ENCODE measurements at regions not wholly inside any gene's neighbourhood (a gene's known extent, or its start where the extent isn't known, plus 50 kb on each side); places are given as distances from the start of the nearest gene placed in this dataset.
"Not testable (repeated sequence)": the region's sequence is repeated elsewhere in the genome, so short reads cannot be mapped to it uniquely, and the experiment has no call there.

DNA sequence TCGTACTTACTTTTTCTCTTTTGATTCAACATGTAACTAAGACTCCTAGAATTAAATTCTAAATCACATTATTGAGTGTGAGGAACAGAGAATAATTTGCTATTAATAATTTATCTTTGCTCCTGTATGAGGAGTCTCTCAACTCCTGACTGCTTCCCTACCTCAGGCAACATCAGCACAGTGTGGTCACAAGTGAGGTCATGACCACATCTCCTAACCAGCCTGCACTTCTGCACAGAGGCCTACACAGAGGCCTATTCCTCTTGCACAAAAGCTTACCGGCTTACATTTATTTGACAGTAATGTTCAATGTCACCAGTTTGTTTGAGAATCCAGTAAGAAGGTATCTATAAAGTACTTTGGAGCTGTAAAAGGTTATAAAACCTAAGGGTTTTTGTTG lies 637.4 kb upstream of the MARCKS start:
- no peak overlapping the region for H3K4me3 Mint-ChIP-seq
- H3K9me3 Mint-ChIP-seq: peaks cover 5% of the 10 kb centered on the region
- no peak overlapping the region for H3K27ac Mint-ChIP-seq
- DNase-seq: no peak
- no peaks in the 10 kb centered on the region for H3K4me1 Mint-ChIP-seq (ENCODE audit: low read depth)
- H3K36me3 Mint-ChIP-seq (ENCODE audit: low read depth): no peaks in the 10 kb centered on the region
- no peaks in the 10 kb centered on the region for H3K27me3 Mint-ChIP-seq

DNA sequence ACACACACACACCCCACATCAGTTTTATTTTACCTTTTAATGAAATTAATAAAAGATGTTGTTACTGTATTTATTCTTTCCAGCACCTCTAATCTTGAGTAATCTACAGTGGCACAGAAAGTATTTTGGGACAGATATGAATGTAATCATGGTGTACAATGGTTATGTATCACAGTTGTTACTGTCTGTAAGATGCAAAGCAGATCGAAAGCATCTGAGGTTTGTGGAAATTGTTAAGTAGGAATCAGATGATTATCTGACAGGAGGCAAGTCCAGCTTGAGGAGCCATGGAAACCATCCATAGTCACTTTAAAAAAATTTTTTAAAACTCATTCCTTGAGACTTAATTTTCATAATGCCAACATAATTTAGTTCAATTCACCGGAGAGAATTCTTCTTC lies 636.3 kb upstream of the MARCKS start:
- DNase-seq: no peak
- Mint-ChIP-seq H3K27me3 (no peaks in the 10 kb centered on the region), H3K27ac (no peak overlapping the region), H3K4me1 (ENCODE audit: low read depth) (no peaks in the 10 kb centered on the region), H3K36me3 (ENCODE audit: low read depth) (no peaks in the 10 kb centered on the region), H3K9me3 (peaks cover 5% of the 10 kb centered on the region), H3K4me3 (no peak overlapping the region)

DNA sequence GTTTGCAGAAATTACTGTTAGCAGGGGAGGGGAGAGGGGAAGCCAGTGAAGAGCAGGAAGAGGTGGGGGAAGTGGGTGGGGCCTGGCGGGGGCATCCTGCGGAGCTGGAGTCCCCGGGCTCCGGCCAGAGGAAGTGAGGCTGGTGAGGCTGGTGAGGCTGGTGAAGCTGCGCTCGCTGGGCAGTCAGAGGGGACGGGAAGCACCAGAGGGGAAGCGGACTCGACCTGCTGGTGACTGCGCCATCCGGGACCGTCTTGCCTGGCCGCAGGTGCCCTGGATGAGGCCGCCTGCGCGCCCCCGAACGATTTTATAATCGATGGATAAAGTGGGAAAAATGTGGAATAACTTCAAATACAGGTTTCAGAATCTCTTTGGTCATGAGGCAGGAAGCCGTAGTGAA lies 635.3 kb upstream of the MARCKS start:
- H3K9me3 Mint-ChIP-seq: peaks cover 5% of the 10 kb centered on the region
- H3K27me3 Mint-ChIP-seq: no peaks in the 10 kb centered on the region
- H3K36me3 Mint-ChIP-seq (ENCODE audit: low read depth): no peaks in the 10 kb centered on the region
- H3K4me1 Mint-ChIP-seq (ENCODE audit: low read depth): no peaks in the 10 kb centered on the region
- H3K27ac Mint-ChIP-seq: no peak overlapping the region
- DNase-seq: no peak
- no peak overlapping the region for H3K4me3 Mint-ChIP-seq

DNA sequence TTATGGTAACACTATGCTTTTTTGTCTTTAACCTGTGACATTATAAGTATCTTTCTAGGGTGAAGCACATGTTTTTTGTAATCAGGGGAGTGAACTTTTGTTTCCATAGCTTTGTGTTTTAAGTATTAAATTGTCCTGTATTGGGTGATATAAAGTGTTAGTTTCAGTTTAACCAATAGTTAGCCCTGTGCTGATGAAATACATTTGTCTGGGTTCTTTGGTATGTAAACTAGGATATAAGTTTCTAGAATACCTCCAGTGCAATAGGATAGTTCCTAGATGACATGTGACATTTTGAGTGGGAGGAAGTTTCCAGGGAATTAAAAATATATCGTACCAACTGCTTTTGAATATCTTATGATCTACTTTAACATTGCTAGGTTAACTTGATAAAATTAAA lies 611.0 kb upstream of the MARCKS start:
- Mint-ChIP-seq H3K9me3 (no peaks in the 10 kb centered on the region), H3K4me3 (no peak overlapping the region), H3K27ac (no peak overlapping the region), H3K36me3 (ENCODE audit: low read depth) (no peaks in the 10 kb centered on the region), H3K4me1 (ENCODE audit: low read depth) (no peaks in the 10 kb centered on the region), H3K27me3 (no peaks in the 10 kb centered on the region)
- DNase-seq: no peak

DNA sequence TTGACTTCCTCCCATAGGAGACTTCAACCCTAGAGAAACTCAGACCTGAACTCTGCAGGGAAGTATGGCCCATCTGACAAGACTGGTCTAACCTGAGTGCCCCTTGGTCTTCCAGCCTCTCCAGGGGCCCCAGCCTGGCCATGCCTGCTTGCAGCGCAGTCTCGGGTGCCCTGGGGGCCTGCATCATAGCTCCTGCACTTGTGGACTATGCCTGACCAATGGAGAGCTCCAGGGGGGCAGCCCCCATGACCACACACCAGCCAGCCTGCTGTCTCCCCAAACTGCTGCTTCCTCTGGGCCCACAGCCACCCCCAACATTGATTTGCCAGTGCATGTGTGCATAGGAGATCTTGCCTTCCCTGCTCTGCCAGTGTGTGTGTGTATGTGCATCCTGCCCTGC lies 608.6 kb upstream of the MARCKS start:
- H3K27me3 Mint-ChIP-seq: no peaks in the 10 kb centered on the region
- H3K4me3 Mint-ChIP-seq: no peak overlapping the region
- no peaks in the 10 kb centered on the region for H3K9me3 Mint-ChIP-seq
- H3K4me1 Mint-ChIP-seq (ENCODE audit: low read depth): no peaks in the 10 kb centered on the region
- no peaks in the 10 kb centered on the region for H3K36me3 Mint-ChIP-seq (ENCODE audit: low read depth)
- no peak overlapping the region for H3K27ac Mint-ChIP-seq
- DNase-seq: no peak

DNA sequence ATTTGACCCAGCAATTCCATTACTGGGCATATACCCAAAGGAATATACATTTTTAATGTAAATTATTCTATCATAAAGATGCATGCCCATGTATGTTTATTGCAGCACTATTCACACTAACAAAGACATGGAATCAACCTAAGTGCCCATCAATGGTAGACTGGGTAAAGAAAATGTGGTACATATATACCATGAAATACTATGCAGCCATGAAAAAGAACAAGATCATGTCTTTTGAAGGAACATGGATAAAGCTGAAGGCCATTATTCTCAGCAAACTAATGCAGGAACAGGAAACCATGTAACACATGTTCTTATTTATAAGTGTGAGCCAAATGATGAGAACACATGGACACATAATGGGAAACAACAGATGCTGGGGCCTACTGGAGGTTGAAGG lies 603.0 kb upstream of the MARCKS start:
- H3K27ac Mint-ChIP-seq; H3K9me3 Mint-ChIP-seq; DNase-seq; H3K27me3 Mint-ChIP-seq; H3K4me3 Mint-ChIP-seq; H3K4me1 Mint-ChIP-seq (ENCODE audit: low read depth); H3K36me3 Mint-ChIP-seq (ENCODE audit: low read depth): not testable (repeated sequence)

DNA sequence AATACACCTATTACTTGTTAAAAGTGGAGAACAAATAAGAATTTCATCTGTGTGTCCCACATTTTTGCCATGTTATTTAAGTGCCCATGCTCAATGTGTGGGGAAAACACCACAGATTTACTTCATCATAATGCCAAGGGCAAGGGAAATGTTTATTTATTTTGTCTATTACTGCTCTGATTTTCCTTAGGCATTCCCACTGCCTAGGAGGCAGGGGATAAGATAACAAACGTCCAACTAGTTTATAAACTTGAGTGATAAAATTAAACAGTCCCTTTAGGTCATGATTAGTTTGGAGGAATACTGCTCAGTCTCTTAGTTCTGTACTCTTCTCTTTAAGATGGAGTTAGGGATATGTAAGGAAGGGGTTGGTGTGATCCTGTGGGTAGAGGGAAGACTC lies 598.4 kb upstream of the MARCKS start:
- Mint-ChIP-seq H3K36me3 (ENCODE audit: low read depth) (no peaks in the 10 kb centered on the region), H3K4me3 (no peak overlapping the region), H3K27me3 (no peaks in the 10 kb centered on the region), H3K9me3 (peaks cover 8% of the 10 kb centered on the region), H3K4me1 (ENCODE audit: low read depth) (no peaks in the 10 kb centered on the region), H3K27ac (no peak overlapping the region)
- no peak for DNase-seq

DNA sequence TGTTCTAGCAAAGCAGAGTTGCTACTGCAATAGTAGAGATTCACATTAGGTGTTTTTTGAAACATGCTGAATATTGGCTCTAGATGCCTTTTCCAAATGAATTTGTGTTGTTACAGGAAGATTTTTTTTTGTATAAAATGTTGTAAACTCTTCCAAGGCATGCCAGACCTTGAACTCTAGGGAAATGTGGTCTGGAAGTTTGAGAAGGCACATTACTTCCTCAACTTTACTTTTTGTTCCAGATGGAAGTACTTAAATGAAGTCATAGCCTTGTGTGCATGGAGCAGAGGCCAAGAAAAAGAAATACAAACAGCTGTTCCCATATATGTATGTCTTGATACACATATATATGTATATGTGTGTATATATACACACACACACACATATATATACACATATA lies 585.7 kb upstream of the MARCKS start:
- peaks cover 37% of the 10 kb centered on the region for H3K9me3 Mint-ChIP-seq
- H3K4me1 Mint-ChIP-seq (ENCODE audit: low read depth): no peaks in the 10 kb centered on the region
- H3K27me3 Mint-ChIP-seq: no peaks in the 10 kb centered on the region
- no peak for DNase-seq
- H3K27ac Mint-ChIP-seq: no peak overlapping the region
- H3K4me3 Mint-ChIP-seq: no peak overlapping the region
- peaks cover 2% of the 10 kb centered on the region for H3K36me3 Mint-ChIP-seq (ENCODE audit: low read depth)

DNA sequence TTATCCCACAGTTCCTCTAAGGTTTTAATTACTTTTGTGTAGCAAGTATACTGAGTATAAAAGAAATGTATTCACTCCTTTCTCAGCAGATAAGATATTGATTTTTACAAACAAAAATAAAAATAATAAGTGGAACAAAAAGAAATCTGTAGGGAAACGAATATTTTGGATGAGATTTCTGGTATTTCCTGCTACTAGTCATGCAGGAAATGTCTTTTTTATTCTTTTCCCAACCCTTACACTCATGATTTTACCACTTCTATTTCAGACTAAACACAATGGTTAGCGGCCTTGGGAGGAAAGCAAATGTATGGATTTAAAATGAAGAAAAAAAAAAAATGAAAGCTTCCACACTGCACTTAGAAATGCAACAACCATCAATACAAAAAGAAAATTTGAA lies 580.5 kb upstream of the MARCKS start:
- Mint-ChIP-seq H3K9me3 (peaks cover 7% of the 10 kb centered on the region), H3K27me3 (no peaks in the 10 kb centered on the region), H3K4me3 (no peak overlapping the region), H3K36me3 (ENCODE audit: low read depth) (no peaks in the 10 kb centered on the region), H3K4me1 (ENCODE audit: low read depth) (no peaks in the 10 kb centered on the region), H3K27ac (no peak overlapping the region)
- DNase-seq: no peak

DNA sequence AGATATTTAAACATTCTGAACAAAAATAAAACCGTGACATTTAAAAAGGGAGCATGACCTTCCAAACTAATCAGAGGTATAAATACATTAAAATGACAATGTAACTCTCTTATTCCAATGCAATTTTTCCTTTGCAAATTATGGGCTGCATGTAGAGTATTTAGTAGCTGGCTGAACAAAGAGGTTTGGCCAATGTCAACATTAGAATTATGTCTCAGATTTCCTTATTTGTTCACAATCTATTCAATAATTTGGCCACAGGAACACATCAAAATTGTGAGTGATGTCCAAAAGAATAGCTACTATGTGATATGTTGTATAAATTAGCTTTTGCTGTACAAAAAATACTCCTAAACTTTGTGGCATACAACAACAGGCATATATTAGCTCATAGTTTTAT lies 580.0 kb upstream of the MARCKS start:
- Mint-ChIP-seq H3K4me1 (ENCODE audit: low read depth) (no peaks in the 10 kb centered on the region), H3K27ac (no peak overlapping the region), H3K27me3 (no peaks in the 10 kb centered on the region), H3K9me3 (peaks cover 7% of the 10 kb centered on the region), H3K4me3 (no peak overlapping the region), H3K36me3 (ENCODE audit: low read depth) (no peaks in the 10 kb centered on the region)
- DNase-seq: no peak

DNA sequence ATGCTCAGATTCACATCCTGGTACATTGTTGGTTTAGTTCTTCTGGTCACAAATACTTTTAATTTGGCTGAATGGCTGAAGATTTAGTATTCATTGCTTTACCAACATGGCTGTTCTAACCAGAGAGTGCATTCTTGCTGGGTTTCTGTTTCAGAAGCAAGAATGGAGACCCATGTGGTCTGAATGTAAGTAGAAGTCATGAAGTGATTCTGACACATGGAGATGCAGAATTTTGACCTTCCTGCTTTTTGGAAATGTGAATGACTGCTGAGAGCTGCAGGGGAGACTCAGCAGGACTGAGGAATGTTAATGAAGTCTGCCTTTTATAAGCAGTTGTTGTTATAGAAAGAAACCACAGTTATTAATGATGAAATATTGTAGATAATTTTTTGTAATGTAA lies 576.1 kb upstream of the MARCKS start:
- Mint-ChIP-seq H3K27me3 (no peaks in the 10 kb centered on the region), H3K4me1 (ENCODE audit: low read depth) (no peaks in the 10 kb centered on the region), H3K27ac (no peak overlapping the region), H3K4me3 (no peak overlapping the region), H3K36me3 (ENCODE audit: low read depth) (no peaks in the 10 kb centered on the region), H3K9me3 (peaks cover 4% of the 10 kb centered on the region)
- DNase-seq: no peak

DNA sequence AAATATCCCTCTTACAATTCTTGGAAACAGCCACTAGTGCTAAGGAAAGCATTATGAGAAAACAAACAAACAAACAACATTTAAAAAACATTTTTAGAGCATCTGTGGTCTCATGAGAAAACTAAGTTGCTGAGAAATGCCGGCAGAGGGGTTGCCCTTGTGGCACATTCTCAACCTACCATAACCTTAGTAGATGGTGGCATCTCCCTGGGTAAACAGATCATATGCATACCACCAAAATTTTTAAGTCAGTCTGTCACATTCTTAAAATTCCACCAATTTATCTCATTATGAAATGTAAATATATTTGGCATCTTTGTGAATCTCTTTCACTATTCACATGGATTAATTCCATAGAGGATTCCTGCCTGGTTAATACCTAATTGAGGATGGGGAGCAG lies 575.7 kb upstream of the MARCKS start:
- no peak for DNase-seq
- H3K9me3 Mint-ChIP-seq: peaks cover 4% of the 10 kb centered on the region
- no peaks in the 10 kb centered on the region for H3K4me1 Mint-ChIP-seq (ENCODE audit: low read depth)
- no peaks in the 10 kb centered on the region for H3K27me3 Mint-ChIP-seq
- no peaks in the 10 kb centered on the region for H3K36me3 Mint-ChIP-seq (ENCODE audit: low read depth)
- no peak overlapping the region for H3K4me3 Mint-ChIP-seq
- no peak overlapping the region for H3K27ac Mint-ChIP-seq

DNA sequence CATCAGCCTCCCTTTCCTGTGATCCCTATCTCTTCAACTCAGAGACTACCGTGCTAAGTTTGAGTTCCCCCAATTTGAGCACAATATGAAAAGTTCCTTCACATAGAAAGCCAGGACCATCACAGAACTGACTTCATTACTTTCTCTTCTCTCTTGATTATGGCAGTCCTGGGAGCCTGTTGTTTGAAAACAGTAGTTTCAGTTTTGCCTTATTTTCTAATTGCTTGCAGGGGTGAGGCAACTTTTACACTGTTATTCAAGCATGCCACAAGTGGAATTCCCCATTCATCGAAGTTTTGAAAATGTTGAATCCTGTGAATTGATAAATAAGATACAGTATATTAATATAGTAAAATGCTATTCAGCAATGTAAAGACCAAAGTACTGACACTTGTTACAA lies 569.7 kb upstream of the MARCKS start:
- Mint-ChIP-seq H3K36me3 (ENCODE audit: low read depth) (no peaks in the 10 kb centered on the region), H3K4me1 (ENCODE audit: low read depth) (no peaks in the 10 kb centered on the region), H3K27me3 (no peaks in the 10 kb centered on the region), H3K4me3 (no peak overlapping the region), H3K9me3 (no peaks in the 10 kb centered on the region), H3K27ac (no peak overlapping the region)
- DNase-seq: no peak

DNA sequence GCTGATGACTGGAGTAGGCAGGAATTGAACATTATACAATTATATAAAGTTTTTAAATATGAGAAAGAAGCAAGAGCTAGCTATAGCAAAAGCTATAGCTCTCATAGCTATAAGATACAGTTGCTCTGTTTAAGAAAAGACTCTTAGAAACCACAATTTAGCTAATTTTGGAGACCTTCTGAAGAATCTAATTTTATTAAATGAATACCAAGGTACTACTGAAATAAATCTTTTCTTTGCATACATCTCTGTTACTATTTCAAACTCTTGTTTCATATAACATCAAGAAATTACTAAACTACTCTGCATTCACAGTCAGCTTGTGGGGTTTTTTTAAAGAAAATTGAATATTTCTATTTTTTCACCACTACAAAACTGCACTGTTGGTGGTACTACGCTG lies 568.7 kb upstream of the MARCKS start:
- Mint-ChIP-seq H3K27ac (no peak overlapping the region), H3K36me3 (ENCODE audit: low read depth) (no peaks in the 10 kb centered on the region), H3K9me3 (no peaks in the 10 kb centered on the region), H3K27me3 (no peaks in the 10 kb centered on the region), H3K4me3 (no peak overlapping the region), H3K4me1 (ENCODE audit: low read depth) (no peaks in the 10 kb centered on the region)
- no peak for DNase-seq

DNA sequence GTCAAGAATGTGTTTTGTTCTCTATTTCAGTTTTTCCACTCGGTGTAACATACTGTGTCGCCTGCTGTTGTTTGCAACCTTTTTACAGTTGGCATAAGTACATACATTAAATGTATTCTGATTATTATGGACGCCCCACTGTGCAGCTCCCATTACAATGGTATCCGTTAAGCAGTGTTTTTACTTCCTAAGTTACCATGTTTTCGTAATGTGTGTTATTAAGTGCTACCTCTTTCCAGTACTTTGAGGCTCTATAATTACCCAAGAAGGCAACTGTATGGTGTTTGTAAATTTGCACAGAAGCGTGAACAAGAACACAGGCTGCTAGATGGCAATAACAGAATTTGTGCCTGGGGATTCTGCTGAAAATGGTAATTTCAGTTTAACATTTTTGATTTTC lies 568.0 kb upstream of the MARCKS start:
- no peaks in the 10 kb centered on the region for H3K9me3 Mint-ChIP-seq
- H3K27me3 Mint-ChIP-seq: no peaks in the 10 kb centered on the region
- no peaks in the 10 kb centered on the region for H3K36me3 Mint-ChIP-seq (ENCODE audit: low read depth)
- H3K4me3 Mint-ChIP-seq: no peak overlapping the region
- DNase-seq: no peak
- no peak overlapping the region for H3K27ac Mint-ChIP-seq
- no peaks in the 10 kb centered on the region for H3K4me1 Mint-ChIP-seq (ENCODE audit: low read depth)

DNA sequence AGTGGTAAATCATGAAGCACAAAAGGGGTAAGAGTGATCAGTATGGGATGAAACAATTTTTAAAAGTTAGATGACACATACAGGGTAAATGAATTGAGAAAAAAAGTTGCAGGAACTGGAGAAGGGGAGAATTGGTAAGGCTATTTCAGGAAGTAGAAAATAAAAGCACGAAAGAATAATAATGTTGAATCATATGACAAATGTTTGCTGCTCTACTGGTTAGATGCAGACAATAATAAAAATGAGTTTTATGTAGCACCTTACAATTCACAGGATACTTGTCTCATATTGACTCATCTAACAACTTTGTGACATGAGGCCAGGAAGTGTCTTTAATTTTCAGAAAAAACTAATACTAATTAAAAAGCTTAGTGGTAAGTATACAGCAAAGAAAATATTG lies 566.5 kb upstream of the MARCKS start:
- no peak for DNase-seq
- Mint-ChIP-seq H3K36me3 (ENCODE audit: low read depth) (no peaks in the 10 kb centered on the region), H3K27ac (no peak overlapping the region), H3K27me3 (no peaks in the 10 kb centered on the region), H3K4me1 (ENCODE audit: low read depth) (no peaks in the 10 kb centered on the region), H3K9me3 (no peaks in the 10 kb centered on the region), H3K4me3 (no peak overlapping the region)
